Erythroblast (primary cell): ENCODE measurements at regions not wholly inside any gene's neighbourhood (a gene's known extent, or its start where the extent isn't known, plus 50 kb on each side); places are given as distances from the start of the nearest gene placed in this dataset.

ENCODE experiments used
- GATA1 ChIP-seq: IDR thresholded peaks from 2 replicates; pipeline ENCODE4 v1.6.1; 2011; ENCODE audit warnings: low read depth, mild to moderate bottlenecking, control low read depth, low read length, moderate library complexity
- POLR2A ChIP-seq: IDR thresholded peaks from 2 replicates; pipeline ENCODE4 v1.6.1; 2011; ENCODE audit warnings: mild to moderate bottlenecking, low read length

- TF ChIP-seq POLR2A (no peak), GATA1 (no peak)
These were observed 1273.6 kb upstream of the SLC39A10 start for GRCh38 chr2:194383401-194383800.
